DMS153 treated with DMSO at 0.1 percent for 48 hours (cell line): ENCODE measurements at regions not wholly inside any gene's neighbourhood (a gene's known extent, or its start where the extent isn't known, plus 50 kb on each side); places are given as distances from the start of the nearest gene placed in this dataset.

Experiments
- DNase-seq: peaks from one replicate; lab custom pipeline; 2025; ENCODE audit not compliant: unreplicated experiment; lab: John Stamatoyannopoulos, UW

DNA sequence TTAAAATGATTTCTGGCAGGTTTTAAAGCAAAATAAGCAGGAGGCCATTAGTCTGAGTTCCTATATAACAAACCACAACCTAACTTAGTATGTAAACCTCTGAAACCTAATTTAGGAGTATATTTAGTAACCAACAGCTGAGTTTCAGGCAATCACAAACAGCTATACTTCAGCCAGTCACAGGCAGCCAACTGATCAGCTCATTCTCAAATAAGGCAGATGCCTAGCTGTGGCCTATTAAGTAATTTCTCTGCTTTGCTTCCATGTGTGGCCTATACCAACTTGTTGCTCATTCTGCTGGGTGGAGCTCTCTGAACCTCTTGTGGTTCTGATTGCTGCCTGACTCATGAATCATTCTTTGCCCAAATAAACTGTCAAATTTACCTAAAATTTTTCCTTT lies 408.9 kb upstream of the FBXO33 start:
- no peak for DNase-seq

DNA sequence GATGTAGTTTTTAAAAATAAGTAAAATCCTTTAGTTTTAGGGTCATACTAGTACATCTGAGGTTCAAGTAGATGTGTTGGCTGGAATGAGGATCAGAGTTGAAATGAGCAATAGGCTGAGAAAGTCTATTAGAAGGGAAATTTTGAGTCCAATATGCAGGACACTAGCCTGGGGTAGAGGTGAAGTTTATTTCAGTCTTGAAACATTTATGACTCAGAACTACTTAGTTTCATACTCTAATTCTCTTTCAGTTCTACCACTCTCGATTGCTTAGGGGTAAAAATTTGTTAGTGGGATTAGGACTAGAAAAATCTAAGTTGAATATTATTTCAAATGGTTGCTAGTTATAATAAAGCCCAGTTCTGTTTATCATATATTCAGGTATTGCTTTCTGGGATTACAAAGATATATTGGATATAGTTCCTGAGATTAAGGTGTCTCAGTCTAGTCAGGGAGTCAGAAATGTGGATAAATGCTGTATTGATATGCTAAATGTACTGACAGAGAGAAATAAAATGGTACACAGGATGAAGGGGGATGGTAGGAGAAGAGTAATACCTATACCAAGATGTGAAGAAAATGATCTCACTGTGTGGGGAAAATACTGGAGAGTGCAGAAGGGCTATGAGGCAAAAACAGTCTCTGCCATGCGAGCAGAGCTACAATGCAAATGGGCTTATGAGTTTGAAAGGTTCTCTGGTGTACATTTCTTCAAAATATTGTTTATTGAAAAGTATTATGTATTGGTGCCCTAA lies 395.8 kb upstream of the FBXO33 start:
- no peak for DNase-seq

DNA sequence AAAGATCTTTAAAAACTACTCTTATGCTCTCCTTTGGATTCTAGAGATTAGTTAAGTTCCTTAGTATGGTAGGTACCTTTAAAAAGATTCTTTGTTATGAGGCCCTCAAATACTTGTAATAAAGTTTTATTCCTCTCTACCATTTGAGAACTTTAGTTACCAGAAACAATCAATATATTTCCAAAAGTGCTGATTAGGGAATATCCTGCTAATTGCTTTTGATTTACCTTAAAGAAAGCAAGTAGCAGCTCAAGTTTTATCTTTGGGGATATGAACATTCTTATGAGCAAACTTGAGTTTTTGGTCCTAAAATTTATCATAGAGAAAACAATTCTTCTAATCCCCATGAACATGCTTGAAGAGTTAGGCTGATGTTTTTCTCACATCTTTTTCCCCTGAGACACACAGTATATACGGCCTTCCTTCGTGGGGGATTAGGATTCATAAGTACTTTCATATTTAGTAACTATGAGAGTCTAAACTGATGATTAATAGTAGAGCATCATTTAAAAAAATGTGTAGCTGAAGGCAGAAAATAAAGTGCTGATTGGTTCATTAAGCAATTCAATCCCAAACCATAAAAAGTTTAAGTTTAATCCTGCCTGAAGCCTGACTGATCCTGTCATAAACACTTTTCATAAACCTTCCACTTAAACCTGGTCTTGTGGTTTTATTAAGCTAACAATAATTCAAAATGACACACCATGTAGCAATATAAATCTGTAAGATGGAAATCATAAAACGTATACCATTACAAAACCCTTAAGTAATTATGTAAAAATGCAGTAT lies 380.5 kb upstream of the FBXO33 start:
- DNase-seq, result no peak

DNA sequence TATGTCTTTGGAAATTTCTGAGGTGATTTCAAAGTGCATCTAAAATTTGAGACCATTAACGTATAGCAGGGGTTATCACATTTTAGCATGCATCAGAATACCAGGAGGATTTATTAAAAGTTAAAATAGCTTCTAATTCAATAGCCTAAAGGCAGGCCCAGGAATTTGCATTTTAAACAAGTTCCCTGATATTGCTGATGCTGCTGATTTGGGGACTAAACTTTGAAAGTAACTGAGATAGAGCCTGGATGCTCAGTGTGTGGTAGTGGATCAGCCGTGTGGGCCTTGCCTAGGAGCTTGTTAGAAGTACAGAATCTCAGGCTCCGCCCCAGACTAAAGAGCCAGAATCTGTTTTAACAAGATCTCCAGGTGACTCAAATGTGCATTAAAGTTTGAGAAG lies 375.0 kb upstream of the FBXO33 start:
- no peak for DNase-seq

DNA sequence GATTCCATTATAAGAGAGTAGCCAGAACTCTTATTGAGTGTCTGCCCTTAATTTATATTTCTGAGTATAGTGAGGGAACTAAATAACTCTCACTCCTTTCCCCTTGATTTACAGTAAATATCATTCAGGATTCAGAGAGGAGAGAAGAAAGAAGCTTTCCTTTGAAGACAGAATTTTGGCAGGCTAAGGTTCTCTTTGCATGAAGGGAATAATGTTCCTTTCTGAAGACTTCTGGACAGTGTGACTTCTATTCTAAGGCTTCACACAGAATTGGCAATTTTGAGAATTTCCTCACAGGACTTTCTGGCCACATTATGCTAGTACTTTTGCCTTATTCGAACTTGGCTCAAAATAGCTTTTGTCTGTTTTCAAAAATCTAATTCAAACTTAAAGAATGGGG lies 352.2 kb upstream of the FBXO33 start:
- DNase-seq, result no peak

DNA sequence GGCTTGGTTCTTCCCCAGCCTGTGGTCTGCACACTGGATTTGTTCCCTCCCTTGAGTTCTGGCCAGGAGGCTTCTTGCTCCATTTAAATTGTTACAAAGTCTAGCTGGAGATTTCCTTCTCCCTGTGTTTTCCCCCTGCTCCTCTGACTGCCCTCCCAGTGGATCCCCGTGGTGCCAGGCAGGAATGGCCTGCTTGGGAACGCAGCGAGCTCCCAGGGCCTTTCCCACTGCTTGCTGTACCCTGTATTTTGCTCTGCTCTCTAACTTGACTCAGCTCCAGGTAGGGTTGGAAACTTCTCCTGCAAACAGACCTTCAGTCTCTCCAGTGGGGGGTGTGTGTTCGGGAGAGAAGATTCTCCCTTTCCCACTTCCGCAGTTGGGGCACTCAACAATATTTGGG lies 349.2 kb upstream of the FBXO33 start:
- DNase-seq, result no peak

DNA sequence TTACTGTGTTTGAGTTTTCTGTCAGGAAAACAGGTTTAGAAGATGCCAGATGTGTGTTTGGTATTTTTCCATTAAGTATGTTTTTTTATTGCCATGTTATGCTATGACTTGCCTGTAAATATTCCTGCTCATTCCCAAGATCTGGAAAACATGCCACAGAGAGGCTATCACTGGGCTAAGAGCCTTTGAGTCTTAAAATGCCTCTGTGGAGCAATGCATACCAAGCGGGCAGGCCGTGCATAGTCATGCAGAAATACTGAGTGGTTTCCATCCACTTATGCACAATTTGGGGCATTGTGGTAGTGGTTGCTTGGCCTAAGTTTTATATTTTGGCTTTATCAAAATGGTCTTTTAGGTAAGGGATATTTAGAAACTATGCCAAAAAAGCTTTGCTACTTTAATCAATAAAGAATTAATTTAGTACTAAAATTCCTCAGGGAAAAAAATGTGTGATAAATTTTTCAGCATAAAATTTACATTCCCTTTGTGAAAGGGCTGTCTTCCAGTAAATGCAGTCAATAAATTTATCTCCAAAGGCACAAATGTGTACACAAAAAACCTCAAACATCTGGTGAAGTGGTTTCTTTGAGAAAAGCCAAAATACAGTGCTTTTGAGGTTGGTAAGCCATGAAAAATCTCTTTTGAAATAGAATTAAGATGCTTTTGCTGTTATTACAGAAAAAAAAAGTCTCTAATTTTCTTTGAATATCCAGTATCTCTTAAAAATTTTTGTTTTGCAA lies 341.3 kb upstream of the FBXO33 start:
- no peak for DNase-seq

DNA sequence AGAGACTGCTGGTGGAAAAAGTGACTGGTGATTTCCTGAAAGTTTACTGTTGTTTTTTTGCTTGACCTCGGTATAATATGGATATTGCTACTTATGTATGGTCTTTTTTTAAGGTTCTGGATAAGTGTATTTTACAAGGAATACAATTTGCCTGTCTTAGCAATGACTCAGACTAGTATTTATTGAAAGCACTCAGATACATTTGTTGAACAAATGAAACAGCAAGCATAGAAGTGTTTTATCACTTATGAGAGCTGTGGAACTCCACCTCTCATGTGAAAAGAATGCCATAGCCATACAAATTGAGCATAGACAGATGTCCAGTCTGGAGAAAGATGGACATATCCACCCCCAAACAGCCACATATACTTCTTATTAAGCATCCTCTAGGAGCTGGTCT lies 340.4 kb upstream of the FBXO33 start:
- no peak for DNase-seq

DNA sequence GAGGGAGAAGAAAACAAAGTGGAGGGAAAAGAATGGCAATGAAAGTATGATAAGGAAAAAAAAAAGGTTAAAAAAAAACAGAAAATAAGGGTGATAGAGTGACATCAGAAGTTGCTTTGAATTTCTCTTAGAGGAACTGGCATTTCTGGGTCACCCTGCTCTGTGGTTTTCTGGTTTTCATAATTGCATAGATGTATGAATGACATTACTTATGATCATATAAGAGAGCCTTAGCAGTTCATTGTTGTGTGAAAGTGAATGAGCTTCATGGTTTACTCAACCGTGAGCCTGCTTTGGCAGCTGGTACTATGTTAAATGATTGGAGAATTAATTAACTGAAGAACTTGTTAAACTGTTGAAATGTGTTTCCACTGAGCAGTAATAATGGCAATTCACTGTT lies 336.4 kb upstream of the FBXO33 start:
- no peak for DNase-seq

DNA sequence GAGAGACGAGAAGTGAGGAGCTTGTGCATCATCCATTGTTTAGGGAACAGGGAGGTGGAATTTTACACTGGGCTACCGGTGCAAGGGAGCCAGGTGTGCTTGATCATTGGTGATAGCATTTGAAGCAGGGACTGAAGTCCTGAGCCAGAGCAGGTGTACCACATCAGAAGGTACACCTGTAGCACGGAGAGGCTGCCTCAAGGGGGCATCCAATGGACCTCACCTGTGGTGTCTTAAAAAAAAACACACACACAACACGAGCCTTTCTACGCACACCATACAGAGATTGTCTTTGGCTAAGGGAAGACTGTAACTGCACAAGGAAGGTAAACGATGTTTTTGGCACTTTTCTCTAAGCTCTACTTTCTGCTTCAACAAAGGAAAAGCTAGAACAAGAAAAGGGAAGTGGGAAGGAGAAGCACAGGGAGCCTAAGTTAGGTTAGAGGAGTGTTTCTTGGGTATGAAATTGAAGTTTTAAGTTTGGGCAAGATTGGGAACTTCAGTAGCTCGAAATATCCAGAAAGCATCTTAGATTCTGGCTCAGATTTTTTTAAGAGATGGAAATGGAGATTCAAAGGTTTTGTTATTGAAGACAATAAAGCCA lies 334.3 kb upstream of the FBXO33 start:
- DNase-seq, result no peak

DNA sequence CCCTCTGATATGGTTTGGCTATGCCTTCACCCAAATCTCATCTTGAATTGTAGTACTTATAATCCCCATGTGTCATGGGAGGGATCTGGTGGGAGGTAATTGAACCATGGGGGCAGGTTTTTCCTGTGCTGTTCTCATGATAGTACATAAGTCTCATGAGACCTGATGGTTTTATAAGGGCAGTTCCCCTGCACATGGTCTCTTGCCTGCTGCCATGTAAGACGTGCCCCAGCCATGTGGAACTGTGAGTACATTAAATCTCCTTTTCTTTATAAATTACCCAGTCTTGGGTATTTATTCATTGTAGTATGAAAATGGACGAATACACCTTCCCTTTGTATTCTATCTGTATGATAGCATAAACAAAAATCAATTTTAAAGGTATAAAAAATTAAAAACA lies 333.4 kb upstream of the FBXO33 start:
- DNase-seq, result no peak

DNA sequence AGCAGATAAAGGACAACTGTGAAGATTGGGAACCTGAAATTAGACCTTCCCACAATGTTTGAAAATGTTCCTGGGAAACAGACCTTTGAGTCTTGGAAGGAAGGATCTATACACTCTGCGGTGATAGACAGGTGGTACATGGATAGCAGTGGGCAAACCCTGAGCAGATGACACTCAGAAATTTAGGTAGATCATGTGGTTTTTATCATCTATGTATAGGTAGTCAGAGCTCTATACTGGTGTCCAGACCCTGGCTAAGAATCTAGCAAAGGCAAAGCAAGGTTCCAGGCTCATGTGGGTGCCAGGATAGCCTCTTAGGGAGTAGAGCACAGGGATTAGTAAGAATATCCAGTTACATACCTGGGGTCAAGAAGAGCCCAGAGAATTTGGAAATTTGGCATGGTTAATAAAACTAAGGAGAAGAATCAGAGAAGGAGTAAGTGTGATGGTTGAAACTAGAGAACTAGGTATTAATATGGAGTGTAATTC lies 331.2 kb upstream of the FBXO33 start:
- DNase-seq, result no peak

DNA sequence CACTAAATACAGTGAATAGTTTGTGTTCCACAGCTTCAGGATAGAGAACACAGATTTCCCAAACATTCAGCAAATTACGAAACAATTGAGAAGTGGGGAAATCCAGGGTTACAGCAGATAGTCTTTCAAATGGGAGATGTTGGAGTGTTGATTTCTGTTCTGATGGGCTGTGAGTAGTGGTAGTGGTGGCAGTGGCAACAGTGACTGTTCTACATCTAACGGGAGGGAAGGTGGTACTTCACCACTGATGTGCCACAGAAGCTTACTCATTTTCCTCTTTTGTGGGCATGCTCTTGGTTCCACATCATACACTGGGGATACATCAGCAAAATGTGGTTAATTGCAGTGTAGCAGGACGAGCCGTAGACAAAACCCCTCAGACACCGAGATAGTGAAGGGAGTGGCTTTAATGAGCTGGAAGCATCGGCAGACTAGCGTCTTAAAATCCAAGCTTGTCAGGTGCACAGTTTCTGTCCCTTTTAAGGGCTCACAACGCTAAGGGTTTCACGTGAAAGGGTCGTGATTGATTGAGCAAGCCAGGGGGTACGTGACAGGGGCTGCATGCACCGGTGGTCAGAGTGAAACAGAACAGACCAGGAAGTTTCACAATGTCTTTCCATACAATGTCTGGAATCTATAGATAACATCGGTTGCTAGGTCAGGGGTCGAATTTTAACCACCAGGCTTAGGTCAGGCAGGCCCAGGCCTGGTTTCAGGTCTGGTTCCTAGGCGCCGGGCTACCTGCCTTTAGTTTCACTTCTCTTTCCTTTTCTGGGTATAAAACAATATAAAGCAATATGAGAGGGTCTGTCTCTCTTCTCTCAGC lies 330.6 kb upstream of the FBXO33 start:
- DNase-seq, result no peak

DNA sequence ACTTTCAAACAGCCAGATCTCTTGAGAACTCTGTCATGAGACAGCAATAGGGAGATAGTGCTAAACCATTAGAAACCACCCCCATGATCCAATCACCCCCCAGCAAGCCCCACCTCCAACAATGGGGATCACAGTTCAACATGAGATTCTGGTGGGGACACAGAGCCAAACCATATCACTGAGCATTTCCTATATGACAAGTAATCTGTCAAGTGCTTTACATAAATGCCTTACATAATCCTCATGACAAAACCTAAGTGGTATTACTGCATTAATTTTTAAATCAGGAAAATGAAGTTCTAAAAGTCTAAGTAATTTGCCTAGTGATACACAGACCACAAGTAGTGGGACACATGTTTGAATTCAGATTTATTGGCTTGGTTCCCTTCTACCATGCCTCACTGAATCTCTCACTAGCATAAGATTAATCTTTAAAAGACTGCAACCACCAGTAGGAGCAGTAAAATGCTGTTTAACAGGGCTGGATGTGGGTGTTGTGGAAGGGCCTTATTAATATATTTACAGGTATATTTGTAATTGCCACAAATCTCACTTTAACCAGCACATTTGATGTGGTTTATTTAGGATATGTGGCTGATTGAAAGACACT lies 323.1 kb upstream of the FBXO33 start:
- DNase-seq, result no peak

DNA sequence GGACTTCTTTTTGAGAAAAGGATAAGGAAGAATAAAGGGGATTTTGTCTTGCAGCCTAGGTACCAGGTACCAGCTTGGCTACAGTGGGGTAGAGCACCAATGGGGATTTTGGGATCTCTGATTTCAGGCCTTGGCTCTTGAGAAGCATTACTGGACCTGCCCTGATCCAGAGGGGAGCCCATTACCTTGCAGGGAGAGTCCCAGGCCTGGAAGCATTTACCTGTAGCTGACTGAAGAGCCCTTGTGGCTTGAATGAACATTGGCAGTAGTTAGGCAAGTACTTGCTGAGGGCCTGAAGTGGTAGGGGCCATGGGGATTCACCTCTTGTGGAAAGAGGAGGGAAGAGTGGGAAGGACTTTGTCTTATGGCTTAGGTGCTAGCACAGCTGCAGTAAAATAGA lies 308.2 kb upstream of the FBXO33 start:
- DNase-seq, result no peak

DNA sequence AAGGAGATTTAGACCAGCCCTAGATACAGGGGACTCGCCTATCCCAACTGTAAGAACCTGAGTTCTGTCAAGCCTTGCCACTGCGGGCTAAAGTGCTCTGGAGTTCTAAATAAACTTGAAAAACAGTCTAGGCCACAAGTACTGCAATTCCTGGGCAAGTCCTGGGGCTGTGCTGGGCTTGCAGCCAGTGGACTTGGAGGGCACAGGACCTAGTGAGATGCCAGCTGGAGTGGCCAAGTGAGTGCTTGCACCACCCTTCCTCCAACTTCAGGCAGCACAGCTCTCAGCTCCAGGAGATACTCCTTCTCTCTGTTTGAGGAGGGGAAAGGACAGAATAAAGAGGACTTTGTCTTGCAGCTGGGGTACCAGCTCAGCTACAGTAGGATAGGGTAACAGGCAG lies 307.6 kb upstream of the FBXO33 start:
- DNase-seq, result no peak

DNA sequence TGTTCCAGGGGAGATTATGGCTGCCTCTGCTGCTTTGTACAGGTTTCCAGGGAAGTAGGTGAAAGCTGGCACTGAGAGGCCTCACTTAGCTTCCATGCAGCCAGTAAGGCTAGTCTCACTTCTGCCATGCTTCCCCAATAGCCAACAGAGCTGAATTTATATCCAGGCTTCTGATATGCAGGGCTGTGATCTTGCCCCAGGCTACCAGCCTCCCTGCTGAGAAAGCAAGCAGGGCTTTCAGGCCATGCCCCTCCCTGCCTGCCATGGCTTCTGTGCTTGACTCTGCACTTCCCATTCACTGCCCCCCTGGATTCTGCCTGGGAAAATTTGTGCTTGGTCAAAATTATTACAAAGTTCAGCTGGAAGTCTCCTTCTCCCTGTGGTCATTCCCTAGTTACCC lies 302.1 kb upstream of the FBXO33 start:
- DNase-seq, result no peak

DNA sequence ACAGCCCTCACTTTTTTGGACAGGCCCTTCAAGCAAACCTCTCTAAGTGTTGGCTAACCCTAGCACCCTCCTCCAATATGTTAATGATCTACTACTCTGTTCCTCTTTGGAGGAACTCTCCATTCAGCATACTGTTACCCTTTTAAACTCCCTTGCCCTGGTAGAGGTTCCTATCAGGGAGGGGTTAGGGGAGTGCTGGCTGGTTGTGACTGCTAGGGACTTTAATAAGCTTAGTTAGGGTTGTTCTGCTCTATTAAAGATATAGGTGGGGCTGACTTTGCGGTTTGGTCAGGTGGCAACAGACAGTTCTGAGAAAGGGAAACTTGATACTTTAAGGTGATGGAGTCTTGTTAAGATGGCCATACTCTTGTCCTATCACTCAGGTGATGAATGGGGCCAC lies 301.5 kb upstream of the FBXO33 start:
- DNase-seq, result no peak

DNA sequence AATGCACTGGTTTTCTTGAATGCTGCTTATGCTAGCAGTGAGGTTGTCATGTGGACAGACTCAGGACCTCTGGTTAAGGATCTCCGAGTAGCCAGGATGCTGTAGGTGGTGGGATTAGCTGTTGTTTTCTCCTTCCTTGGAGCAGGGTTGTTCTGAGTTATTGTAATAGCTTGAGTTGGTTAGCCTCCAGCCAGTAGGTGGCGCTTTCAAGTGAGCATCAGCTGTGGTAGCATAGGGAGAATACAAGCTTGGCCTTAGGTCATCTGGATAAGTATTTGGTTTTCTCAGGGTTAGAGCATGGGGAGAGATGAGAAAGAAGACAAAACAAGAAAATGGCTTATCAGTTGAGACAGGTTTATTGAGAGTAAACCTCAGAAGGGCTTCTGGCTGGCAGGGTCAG lies 299.7 kb upstream of the FBXO33 start:
- DNase-seq, result no peak

DNA sequence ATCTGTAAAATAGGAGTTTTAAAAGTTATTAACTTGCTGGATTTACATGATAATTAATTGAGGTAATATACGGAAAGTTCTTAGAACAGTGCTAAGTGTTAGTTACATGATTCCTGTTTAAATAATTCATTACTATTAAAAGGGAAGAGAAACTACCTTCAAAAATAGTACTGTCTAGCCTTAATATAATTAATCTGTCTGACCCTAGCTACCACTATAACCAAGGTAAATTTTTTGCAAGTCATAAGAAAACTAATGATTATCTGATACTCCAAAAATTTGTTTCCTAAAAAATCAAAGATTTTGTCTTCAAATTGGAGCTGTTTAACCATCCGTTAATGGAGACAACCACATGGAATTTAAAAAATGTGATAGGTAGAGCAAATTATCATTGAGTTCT lies 294.3 kb upstream of the FBXO33 start:
- DNase-seq, result no peak
